GM23338 (cell line): ENCODE measurements at regions not wholly inside any gene's neighbourhood (a gene's known extent, or its start where the extent isn't known, plus 50 kb on each side); places are given as distances from the start of the nearest gene placed in this dataset.

Experiments used
- ATAC-seq: fragments of 200-7000 bp; cut with Tn5 transposase; 3 replicates; pipeline ENCODE4 v1.9.1; 2020
- DNase-seq: peaks from one replicate; pipeline ENCODE4 v3.0.0-alpha.2; 2015; ENCODE audit warnings: low spot score
- H2AFZ ChIP-seq: fragments of 200-600 bp; sonication (generic); 2 replicates; pipeline ENCODE4 v1.8.0; 2016; ENCODE audit warnings: antibody characterized with exemption, mild to moderate bottlenecking, moderate library complexity
- H3F3A ChIP-seq: fragments of 200-600 bp; sonication (generic); replicated peaks from 2 replicates; pipeline ENCODE4 v1.8.0; 2017; ENCODE audit warnings: antibody characterized with exemption, mixed run types, low read depth
- H3K27ac ChIP-seq: fragments of 200-600 bp; sonication (generic); 2 replicates; pipeline ENCODE4 v1.6.1; 2016; ENCODE audit warnings: low read depth
- H3K27me3 ChIP-seq: fragments of 200-600 bp; sonication (generic); 2 replicates; pipeline ENCODE4 v1.8.0; 2016; ENCODE audit warnings: mild to moderate bottlenecking, mixed run types, moderate library complexity; ENCODE audit not compliant: insufficient read depth
- H3K36me3 ChIP-seq: fragments of 200-600 bp; sonication (generic); 2 replicates; pipeline ENCODE4 v1.8.0; 2016; ENCODE audit warnings: mild to moderate bottlenecking; ENCODE audit not compliant: insufficient read depth
- H3K4me1 ChIP-seq: fragments of 200-600 bp; sonication (generic); 2 replicates; pipeline ENCODE4 v1.8.0; 2016; ENCODE audit warnings: mild to moderate bottlenecking, moderate library complexity; ENCODE audit not compliant: insufficient read depth
- H3K4me2 ChIP-seq: fragments of 200-600 bp; sonication (generic); 2 replicates; pipeline ENCODE4 v1.7.1; 2017; ENCODE audit warnings: mixed run types
- H3K4me3 ChIP-seq: fragments of 200-600 bp; sonication (generic); 2 replicates; pipeline ENCODE4 v1.6.1; 2016; ENCODE audit warnings: mixed run types
- H3K79me2 ChIP-seq: fragments of 200-600 bp; sonication (generic); replicated peaks from 2 replicates; pipeline ENCODE4 v1.8.0; 2017; ENCODE audit warnings: mild to moderate bottlenecking; ENCODE audit not compliant: insufficient read depth
- H3K9me2 ChIP-seq: fragments of 200-600 bp; sonication (generic); 2 replicates; pipeline ENCODE4 v1.8.0; 2017; ENCODE audit not compliant: insufficient read depth
- H4K20me1 ChIP-seq: fragments of 200-600 bp; sonication (generic); replicated peaks from 2 replicates; pipeline ENCODE4 v1.8.0; 2017; ENCODE audit warnings: mild to moderate bottlenecking; ENCODE audit not compliant: insufficient read depth
- H3K27ac Mint-ChIP-seq: 2 replicates; pipeline ENCODE4 v1.8.0; 2020; ENCODE audit warnings: inconsistent platforms, mild to moderate bottlenecking, moderate library complexity, mixed read lengths
- H3K27me3 Mint-ChIP-seq: 3 replicates; pipeline ENCODE4 v1.8.0; 2022; ENCODE audit warnings: low read depth, mild to moderate bottlenecking, moderate library complexity, mixed read lengths, inconsistent platforms; ENCODE audit not compliant: insufficient read depth, poor library complexity
- H3K36me3 Mint-ChIP-seq: 3 replicates; pipeline ENCODE4 v1.8.0; 2021; ENCODE audit warnings: low read depth, mild to moderate bottlenecking, inconsistent platforms, moderate library complexity, mixed read lengths
- H3K4me1 Mint-ChIP-seq: 3 replicates; pipeline ENCODE4 v1.8.0; 2020; ENCODE audit warnings: mild to moderate bottlenecking, inconsistent platforms, mixed read lengths
- H3K4me3 Mint-ChIP-seq: 3 replicates; pipeline ENCODE4 v1.8.0; 2021; ENCODE audit warnings: moderate library complexity, mild to moderate bottlenecking, inconsistent platforms, mixed read lengths
- H3K9me3 Mint-ChIP-seq: 3 replicates; pipeline ENCODE4 v1.8.0; 2020; ENCODE audit warnings: moderate library complexity, mild to moderate bottlenecking, inconsistent platforms, mixed read lengths
- CREB1 ChIP-seq: fragments of 250-450 bp; sonication (Bioruptor Pico); IDR thresholded peaks from 2 replicates; pipeline ENCODE4 v1.5.0; 2020; ENCODE audit warnings: low read depth, mild to moderate bottlenecking, moderate library complexity
- CTCF ChIP-seq, 2 experiments: fragments of 200-600 bp in 1 of 2; sonication (generic) in 1 of 2; conservative IDR thresholded peaks; 2 replicates each; pipeline versions ENCODE4 v1.5.1 to v1.6.1; 2016 to 2017; ENCODE audit warnings: antibody characterized with exemption in 2 of 2, low read depth in 2 of 2, mild to moderate bottlenecking in 2 of 2, moderate library complexity in 1 of 2
- ETS1 ChIP-seq: IDR thresholded peaks from 2 replicates; pipeline ENCODE4 v1.6.1; 2016; ENCODE audit warnings: antibody characterized with exemption
- EZH2 ChIP-seq: fragments of 200-600 bp; sonication (generic); IDR thresholded peaks from one replicate; pipeline ENCODE4 v1.8.0; 2017; ENCODE audit warnings: antibody characterized with exemption, mild to moderate bottlenecking, low read depth; ENCODE audit not compliant: unreplicated experiment
- EZH2phosphoT487 ChIP-seq: fragments of 200-600 bp; sonication (generic); IDR thresholded peaks from one replicate; pipeline ENCODE4 v1.8.1; 2018; ENCODE audit warnings: antibody characterized with exemption; ENCODE audit not compliant: unreplicated experiment
- JUNB ChIP-seq: IDR thresholded peaks from one replicate; pipeline ENCODE4 v1.6.1; 2016; ENCODE audit warnings: antibody characterized with exemption; ENCODE audit not compliant: unreplicated experiment
- NANOG ChIP-seq: IDR thresholded peaks from 2 replicates; pipeline ENCODE4 v1.6.1; 2016; ENCODE audit warnings: antibody characterized with exemption, borderline replicate concordance
- POLR2AphosphoS5 ChIP-seq: IDR thresholded peaks from 2 replicates; pipeline ENCODE4 v1.6.1; 2016; ENCODE audit warnings: antibody characterized with exemption, low read depth
- STAT1 ChIP-seq: IDR thresholded peaks from one replicate; pipeline ENCODE4 v1.6.1; 2016; ENCODE audit warnings: antibody characterized with exemption; ENCODE audit not compliant: unreplicated experiment
- ZNF114 ChIP-seq: fragments of 250-450 bp; sonication (Bioruptor Pico); IDR thresholded peaks from 2 replicates; pipeline ENCODE4 v1.5.0; 2020; ENCODE audit warnings: mild to moderate bottlenecking, moderate library complexity
- ZNF331 ChIP-seq: fragments of 250-450 bp; sonication (Bioruptor Pico); IDR thresholded peaks from 2 replicates; pipeline ENCODE4 v1.5.0; 2020; ENCODE audit warnings: low read depth, mild to moderate bottlenecking, moderate library complexity
- TF ChIP-seq, protein P1 (sequence below): IDR thresholded peaks from one replicate; pipeline ENCODE4 v1.6.1; 2018; ENCODE audit warnings: antibody characterized with exemption; ENCODE audit not compliant: unreplicated experiment
- TF ChIP-seq, protein P2 (sequence below): fragments of 250-450 bp; sonication (Bioruptor Pico); IDR thresholded peaks from 2 replicates; pipeline ENCODE4 v1.5.0; 2020; ENCODE audit warnings: mild to moderate bottlenecking, moderate library complexity

GRCh38 chrX:110409925-110410324 is 51.3 kb downstream of the RTL9 start:
- Histone ChIP-seq H3K4me3 (no peak overlapping the region), H3K4me2 (no peak overlapping the region), H4K20me1 (no peaks in the 10 kb centered on the region), H3K27me3 (no peaks in the 10 kb centered on the region), H3K9me2 (no peaks in the 10 kb centered on the region), H2AFZ (no peak overlapping the region), H3K36me3 (no peaks in the 10 kb centered on the region), H3F3A (no peaks in the 10 kb centered on the region), H3K79me2 (no peaks in the 10 kb centered on the region), H3K4me1 (no peaks in the 10 kb centered on the region), H3K27ac (no peak overlapping the region)
- TF ChIP-seq EZH2phosphoT487 (no peak), STAT1 (no peak), POLR2AphosphoS5 (no peak), CREB1 (CRISPR knock-in tag) (no peak), ETS1 (no peak), JUNB (no peak), CTCF (conservative IDR thresholded peaks at IDR 0.05; ENCODE audit: low read depth in 2 of 2) (no peak), EZH2 (no peak), ZNF331 (CRISPR knock-in tag) (no peak), ZNF114 (CRISPR knock-in tag) (no peak), NANOG (no peak)
- TF ChIP-seq, protein P1, sequence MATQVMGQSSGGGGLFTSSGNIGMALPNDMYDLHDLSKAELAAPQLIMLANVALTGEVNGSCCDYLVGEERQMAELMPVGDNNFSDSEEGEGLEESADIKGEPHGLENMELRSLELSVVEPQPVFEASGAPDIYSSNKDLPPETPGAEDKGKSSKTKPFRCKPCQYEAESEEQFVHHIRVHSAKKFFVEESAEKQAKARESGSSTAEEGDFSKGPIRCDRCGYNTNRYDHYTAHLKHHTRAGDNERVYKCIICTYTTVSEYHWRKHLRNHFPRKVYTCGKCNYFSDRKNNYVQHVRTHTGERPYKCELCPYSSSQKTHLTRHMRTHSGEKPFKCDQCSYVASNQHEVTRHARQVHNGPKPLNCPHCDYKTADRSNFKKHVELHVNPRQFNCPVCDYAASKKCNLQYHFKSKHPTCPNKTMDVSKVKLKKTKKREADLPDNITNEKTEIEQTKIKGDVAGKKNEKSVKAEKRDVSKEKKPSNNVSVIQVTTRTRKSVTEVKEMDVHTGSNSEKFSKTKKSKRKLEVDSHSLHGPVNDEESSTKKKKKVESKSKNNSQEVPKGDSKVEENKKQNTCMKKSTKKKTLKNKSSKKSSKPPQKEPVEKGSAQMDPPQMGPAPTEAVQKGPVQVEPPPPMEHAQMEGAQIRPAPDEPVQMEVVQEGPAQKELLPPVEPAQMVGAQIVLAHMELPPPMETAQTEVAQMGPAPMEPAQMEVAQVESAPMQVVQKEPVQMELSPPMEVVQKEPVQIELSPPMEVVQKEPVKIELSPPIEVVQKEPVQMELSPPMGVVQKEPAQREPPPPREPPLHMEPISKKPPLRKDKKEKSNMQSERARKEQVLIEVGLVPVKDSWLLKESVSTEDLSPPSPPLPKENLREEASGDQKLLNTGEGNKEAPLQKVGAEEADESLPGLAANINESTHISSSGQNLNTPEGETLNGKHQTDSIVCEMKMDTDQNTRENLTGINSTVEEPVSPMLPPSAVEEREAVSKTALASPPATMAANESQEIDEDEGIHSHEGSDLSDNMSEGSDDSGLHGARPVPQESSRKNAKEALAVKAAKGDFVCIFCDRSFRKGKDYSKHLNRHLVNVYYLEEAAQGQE: no peak
- TF ChIP-seq, protein P2, sequence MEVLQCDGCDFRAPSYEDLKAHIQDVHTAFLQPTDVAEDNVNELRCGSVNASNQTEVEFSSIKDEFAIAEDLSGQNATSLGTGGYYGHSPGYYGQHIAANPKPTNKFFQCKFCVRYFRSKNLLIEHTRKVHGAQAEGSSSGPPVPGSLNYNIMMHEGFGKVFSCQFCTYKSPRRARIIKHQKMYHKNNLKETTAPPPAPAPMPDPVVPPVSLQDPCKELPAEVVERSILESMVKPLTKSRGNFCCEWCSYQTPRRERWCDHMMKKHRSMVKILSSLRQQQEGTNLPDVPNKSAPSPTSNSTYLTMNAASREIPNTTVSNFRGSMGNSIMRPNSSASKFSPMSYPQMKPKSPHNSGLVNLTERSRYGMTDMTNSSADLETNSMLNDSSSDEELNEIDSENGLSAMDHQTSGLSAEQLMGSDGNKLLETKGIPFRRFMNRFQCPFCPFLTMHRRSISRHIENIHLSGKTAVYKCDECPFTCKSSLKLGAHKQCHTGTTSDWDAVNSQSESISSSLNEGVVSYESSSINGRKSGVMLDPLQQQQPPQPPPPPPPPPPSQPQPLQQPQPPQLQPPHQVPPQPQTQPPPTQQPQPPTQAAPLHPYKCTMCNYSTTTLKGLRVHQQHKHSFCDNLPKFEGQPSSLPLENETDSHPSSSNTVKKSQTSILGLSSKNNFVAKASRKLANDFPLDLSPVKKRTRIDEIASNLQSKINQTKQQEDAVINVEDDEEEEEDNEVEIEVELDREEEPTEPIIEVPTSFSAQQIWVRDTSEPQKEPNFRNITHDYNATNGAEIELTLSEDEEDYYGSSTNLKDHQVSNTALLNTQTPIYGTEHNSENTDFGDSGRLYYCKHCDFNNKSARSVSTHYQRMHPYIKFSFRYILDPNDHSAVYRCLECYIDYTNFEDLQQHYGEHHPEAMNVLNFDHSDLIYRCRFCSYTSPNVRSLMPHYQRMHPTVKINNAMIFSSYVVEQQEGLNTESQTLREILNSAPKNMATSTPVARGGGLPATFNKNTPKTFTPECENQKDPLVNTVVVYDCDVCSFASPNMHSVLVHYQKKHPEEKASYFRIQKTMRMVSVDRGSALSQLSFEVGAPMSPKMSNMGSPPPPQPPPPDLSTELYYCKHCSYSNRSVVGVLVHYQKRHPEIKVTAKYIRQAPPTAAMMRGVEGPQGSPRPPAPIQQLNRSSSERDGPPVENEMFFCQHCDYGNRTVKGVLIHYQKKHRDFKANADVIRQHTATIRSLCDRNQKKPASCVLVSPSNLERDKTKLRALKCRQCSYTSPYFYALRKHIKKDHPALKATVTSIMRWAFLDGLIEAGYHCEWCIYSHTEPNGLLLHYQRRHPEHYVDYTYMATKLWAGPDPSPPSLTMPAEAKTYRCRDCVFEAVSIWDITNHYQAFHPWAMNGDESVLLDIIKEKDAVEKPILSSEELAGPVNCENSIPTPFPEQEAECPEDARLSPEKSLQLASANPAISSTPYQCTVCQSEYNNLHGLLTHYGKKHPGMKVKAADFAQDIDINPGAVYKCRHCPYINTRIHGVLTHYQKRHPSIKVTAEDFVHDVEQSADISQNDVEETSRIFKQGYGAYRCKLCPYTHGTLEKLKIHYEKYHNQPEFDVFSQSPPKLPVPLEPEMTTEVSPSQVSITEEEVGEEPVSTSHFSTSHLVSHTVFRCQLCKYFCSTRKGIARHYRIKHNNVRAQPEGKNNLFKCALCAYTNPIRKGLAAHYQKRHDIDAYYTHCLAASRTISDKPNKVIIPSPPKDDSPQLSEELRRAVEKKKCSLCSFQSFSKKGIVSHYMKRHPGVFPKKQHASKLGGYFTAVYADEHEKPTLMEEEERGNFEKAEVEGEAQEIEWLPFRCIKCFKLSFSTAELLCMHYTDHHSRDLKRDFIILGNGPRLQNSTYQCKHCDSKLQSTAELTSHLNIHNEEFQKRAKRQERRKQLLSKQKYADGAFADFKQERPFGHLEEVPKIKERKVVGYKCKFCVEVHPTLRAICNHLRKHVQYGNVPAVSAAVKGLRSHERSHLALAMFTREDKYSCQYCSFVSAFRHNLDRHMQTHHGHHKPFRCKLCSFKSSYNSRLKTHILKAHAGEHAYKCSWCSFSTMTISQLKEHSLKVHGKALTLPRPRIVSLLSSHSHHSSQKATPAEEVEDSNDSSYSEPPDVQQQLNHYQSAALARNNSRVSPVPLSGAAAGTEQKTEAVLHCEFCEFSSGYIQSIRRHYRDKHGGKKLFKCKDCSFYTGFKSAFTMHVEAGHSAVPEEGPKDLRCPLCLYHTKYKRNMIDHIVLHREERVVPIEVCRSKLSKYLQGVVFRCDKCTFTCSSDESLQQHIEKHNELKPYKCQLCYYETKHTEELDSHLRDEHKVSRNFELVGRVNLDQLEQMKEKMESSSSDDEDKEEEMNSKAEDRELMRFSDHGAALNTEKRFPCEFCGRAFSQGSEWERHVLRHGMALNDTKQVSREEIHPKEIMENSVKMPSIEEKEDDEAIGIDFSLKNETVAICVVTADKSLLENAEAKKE (CRISPR knock-in tag): no peak
- Mint-ChIP-seq H3K27me3 (no peaks in the 10 kb centered on the region), H3K9me3 (no peaks in the 10 kb centered on the region), H3K27ac (no peak overlapping the region), H3K4me3 (no peak overlapping the region), H3K4me1 (peaks cover 8% of the 10 kb centered on the region; the same call in 1 of the 3 replicates), H3K36me3 (no peaks in the 10 kb centered on the region)
- DNase-seq: no peak
- no peak for ATAC-seq
